Stimulated activated naive CD8-positive, alpha-beta T cell treated with anti-CD3 and anti-CD28 coated beads, Interleukin-15, Interleukin-2, amounts not matched to agents 100 U/mL and 50 U/mL, for 24 hours (primary cell): ENCODE measurements at regions not wholly inside any gene's neighbourhood (a gene's known extent, or its start where the extent isn't known, plus 50 kb on each side); places are given as distances from the start of the nearest gene placed in this dataset.

ENCODE experiments used
- ATAC-seq: fragments of 150-1000 bp; cut with Tn5 transposase; one replicate; pipeline ENCODE4 v1.10.0; 2021
- DNase-seq: peaks from one replicate; pipeline ENCODE4 v3.0.0; 2021

GRCh38 chr3:148158210-148158609, 539.5 kb upstream of the AGTR1 start:
- DNase-seq (no peak), ATAC-seq (no peak)

DNA sequence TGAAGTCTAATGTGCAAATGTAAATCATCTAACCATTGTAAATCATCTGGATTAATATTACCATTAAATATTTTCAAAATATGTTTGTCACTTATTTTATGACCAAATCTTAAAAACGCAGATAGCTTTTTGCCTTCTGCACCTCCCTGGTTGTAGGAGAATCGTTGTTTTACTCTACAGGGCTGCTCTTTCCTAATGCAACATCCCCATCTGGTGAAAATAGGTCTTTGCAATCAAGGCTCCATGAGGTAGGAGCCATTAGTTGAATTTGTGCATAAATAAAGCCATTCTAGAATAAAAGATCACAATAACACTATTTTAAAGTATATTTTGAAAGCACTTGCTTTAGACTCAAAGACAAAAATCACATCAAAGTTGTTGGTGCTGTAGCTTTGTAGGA, 535.6 kb upstream of the AGTR1 start:
- DNase-seq: no peak

GRCh38 chr3:148168347-148168746, 529.4 kb upstream of the AGTR1 start:
- ATAC-seq (no peak), DNase-seq (no peak)

More for the DNA sequence above, 535.6 kb upstream of the AGTR1 start:
- no peak for ATAC-seq

DNA sequence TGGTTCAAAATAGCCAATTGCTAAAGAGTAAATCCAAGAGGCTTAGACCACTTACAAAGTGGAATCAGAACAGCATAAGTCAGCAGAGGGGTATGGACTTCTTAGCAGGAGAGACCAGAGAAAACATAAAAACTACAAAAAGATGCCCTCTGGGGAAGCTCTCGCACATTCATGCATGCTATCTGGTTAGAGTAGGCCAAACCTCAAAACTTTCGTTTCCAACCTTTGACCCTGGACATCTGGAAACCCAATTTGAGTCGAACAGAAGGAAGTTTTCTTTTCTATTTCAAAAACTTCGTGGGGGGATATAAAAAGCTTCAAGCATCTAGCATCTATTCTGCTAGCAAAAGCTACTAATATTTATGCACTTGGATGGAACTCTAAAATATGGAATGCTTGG, 523.9 kb upstream of the AGTR1 start:
- no peak for DNase-seq

GRCh38 chr3:148175214-148175613, 522.5 kb upstream of the AGTR1 start:
- ATAC-seq (no peak), DNase-seq (no peak)

More for the DNA sequence above, 523.9 kb upstream of the AGTR1 start:
- no peak for ATAC-seq

DNA sequence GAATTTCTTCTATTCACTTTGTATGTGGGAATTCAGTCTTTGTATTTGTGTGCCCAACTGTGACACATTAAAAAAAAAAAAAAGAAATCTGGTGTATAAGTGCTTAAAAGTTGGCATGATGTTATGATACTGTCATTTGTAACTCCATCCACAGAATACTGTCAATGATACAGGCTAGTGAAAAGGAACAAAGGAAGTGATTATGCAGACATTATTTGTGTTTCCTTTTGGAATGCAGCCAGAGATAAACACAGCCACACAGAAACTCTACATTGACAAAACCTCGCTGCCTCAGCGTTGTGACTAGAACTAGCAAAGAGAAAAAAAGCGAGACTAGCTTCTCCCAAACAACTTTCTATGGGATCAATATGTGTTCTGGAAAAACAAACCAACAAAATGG, 519.2 kb upstream of the AGTR1 start:
- ATAC-seq (no peak), DNase-seq (no peak)

GRCh38 chr3:148184798-148185197, 512.9 kb upstream of the AGTR1 start:
- ATAC-seq: no peak
- DNase-seq: no peak

DNA sequence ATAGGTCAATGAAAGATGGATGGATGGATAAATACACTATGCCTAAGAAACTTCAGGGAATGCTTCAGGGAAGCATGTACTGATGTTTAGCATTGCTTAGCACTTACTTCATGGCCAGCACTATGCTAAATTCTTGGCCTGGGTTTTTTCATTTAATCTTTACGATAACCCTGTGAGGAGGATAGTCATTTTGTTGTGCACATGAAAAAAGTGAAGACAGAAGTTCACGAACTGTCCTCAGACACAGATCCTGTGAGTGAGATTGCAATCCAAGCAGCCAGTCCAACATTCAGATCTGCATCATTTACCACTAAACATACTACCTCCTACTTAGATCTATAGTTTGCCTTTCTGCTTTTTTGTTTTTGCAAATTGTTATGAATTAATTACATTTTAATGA, 510.8 kb upstream of the AGTR1 start:
- ATAC-seq (no peak), DNase-seq (no peak)

DNA sequence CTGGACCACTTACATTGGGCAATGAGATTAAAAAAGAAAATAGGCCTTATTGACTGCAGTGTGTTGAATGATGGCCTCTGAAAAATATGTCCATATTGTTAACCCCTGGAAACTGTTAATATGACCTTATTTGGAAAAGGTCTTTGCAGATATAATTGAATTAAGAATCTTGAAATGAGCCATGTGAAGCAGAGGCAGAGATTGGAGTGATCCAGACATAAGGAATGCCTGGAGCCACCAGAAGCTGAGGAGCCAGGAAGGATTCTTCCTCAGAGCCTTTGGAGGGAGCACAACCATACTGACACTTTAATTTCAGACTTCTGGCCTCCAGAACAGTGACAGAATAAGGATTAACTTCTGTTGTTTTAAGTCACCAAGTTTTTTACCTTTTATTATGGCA, 510.4 kb upstream of the AGTR1 start:
- no peak for ATAC-seq

GRCh38 chr3:148190441-148190990, 507.2 kb upstream of the AGTR1 start:
- no peak for ATAC-seq

More for the DNA sequence above, 510.4 kb upstream of the AGTR1 start:
- DNase-seq: no peak

DNA sequence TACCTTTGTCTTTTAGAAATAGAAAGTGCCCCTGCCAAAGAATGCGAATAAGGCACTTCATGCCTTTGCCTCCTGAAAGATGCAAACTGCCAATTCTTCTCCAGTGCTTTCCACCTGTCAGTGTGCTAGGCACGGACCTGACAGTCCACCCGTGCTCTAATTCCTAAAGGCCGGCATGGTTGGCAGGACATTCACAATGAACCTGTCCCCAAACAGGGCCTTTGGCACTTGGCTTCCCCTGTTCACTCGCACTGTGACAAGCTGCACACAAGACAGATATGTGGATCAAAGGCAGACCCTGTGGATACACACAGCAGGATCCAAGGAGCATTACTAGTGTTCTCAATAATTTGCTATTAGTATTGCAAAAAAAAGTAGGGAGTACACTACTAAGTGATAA, 505.7 kb upstream of the AGTR1 start:
- no peak for ATAC-seq

More at GRCh38 chr3:148190441-148190990, 507.2 kb upstream of the AGTR1 start:
- DNase-seq: no peak

DNA sequence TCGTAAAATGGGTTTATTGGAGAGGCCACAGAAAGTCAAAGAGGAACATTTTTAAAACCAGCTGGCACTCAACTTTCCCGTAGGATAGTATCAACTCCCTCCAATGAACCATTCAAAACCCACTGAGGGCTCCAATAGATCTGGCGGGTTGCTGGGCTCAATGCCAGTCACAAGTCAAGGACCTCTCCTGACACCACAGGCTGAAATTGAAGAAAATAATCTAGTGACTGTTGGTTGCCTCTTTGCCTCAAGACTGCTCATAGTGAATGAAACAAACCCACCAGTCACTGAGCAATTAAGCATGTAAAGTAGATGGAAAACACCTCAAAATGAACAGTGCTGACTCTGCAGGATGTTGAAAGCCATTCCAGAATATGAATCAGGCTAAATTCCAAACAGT, 500.6 kb upstream of the AGTR1 start:
- ATAC-seq (no peak), DNase-seq (no peak)

More for the DNA sequence above, 505.7 kb upstream of the AGTR1 start:
- DNase-seq: no peak

DNA sequence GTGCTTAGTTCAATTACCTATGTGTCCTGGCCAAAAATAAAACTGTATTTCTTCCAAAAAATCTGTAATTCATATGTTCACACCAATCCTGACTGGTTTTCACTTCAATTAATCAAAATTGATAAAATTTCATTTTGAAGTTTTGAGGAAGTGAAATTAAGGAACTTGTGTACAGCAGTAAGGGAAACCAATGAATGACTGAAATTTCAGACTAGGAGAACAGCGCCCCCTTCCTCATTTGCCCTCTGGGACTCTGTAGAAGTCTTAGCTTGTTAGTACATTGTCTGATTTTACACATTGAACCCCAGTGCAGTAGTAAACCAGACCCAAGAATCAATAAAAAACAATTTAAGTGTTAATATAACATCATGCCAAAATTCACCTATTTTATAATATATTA, 495.3 kb upstream of the AGTR1 start:
- ATAC-seq (no peak), DNase-seq (no peak)

GRCh38 chr3:148203297-148204010, 494.2 kb upstream of the AGTR1 start:
- DNase-seq (no peak), ATAC-seq (no peak)

DNA sequence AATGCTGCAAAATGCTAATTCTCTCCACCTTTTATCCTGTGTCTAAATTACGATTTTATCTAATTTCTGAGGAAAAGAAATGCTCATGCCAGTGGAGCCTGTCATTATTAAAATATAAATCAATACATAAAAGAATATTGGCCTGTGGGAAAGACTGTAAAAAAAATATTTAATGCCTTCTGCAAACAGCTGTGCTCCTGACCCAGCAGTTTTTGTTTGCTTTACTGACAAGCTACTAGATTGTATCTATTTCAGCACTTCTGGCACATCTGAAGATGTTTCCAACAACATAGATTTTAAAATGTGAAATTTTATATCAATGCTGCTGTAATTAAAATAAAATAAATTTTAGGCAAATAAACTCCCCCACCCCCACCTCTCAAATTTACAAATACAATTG, 493.6 kb upstream of the AGTR1 start:
- ATAC-seq: no peak
- no peak for DNase-seq

- no peak for ATAC-seq
- DNase-seq: no peak
Measured at GRCh38 chr3:148205977-148206376, 491.7 kb upstream of the AGTR1 start.

GRCh38 chr3:148206446-148206845, 491.3 kb upstream of the AGTR1 start:
- no peak for ATAC-seq
- no peak for DNase-seq

- ATAC-seq (no peak), DNase-seq (no peak)
Measured at GRCh38 chr3:148208975-148209374, 488.7 kb upstream of the AGTR1 start.

GRCh38 chr3:148211725-148212124, 486.0 kb upstream of the AGTR1 start:
- no peak for DNase-seq
- no peak for ATAC-seq

DNA sequence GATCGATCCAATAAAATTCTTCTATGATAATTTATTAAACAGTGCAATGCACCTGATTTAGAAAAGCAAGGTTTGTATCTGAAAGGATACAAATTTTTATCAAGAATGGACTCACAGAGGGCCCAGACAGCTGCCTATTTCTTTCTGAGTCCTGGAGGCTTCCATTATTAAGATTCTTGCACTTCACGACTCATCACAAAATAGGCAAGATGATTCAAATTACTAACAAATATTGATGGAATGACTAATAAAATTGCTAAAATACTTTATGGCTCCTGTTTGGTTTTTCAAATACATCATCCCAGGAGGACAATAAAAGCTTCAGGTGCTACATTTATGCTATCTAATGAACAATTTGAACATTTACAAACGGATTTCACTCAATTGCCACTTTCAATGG, 483.0 kb upstream of the AGTR1 start:
- ATAC-seq (no peak), DNase-seq (no peak)

DNA sequence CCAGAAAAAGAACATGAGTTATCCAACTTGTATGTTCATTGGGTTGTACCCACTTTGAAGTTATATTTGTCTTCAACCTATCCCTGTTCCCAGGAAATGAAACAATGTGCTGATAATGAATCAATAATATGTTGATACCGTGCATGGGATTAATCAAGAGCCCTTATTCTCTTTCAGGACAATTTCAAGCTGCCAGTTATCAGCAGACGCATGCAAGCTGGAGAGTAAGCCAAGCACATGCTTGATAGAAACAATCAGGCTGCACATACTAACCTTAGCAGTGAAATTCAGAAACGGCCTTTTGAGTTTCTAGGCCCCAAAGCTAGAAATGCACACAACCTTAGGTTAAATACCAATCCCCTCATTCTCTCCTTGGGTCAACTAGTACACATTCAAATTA, 480.4 kb upstream of the AGTR1 start:
- ATAC-seq (no peak), DNase-seq (no peak)

- no peak for DNase-seq
- no peak for ATAC-seq
Measured at GRCh38 chr3:148218222-148218621, 479.5 kb upstream of the AGTR1 start.

DNA sequence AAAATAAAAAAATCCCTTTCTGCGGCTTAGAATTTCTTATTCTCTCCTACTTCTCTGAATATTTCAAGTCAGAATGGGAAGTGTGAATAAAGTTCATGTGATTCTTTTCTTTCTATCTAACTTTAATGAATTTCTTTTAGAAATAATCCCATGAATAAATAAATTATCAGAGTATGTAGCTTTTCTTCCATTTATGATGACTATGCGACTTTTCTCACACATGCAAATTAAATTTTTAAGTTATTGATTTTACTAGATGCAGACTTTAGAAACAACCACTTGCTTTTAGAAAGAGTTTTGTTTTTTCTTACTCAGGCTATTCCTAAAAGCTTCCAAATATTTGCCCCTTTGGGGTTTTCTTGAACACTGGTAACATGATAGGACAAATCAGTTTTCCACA, 477.7 kb upstream of the AGTR1 start:
- ATAC-seq (no peak), DNase-seq (no peak)

GRCh38 chr3:148221303-148221702, 476.4 kb upstream of the AGTR1 start:
- no peak for DNase-seq
- no peak for ATAC-seq
